ENCODE measurements at regions not wholly inside any gene's neighbourhood (a gene's known extent, or its start where the extent isn't known, plus 50 kb on each side); places are given as distances from the start of the nearest gene placed in this dataset.

- WGBS: 86% methylated on average over 5 of the region's 5 CpGs
- Histone ChIP-seq H3K4me1 (peaks cover 12% of the 10 kb centered on the region), H3K9me3 (no peaks in the 10 kb centered on the region), H3K27ac (no peak overlapping the region), H3K36me3 (no peaks in the 10 kb centered on the region), H3K4me3 (no peak overlapping the region), H3K27me3 (peaks cover 3% of the 10 kb centered on the region)
- DNase-seq (ENCODE audit: low spot score in 2 of 2): no peak
- TF ChIP-seq CTCF (IDR thresholded peaks at IDR 0.05) (no peak), EP300 (IDR thresholded peaks at IDR 0.05) (no peak), POLR2AphosphoS5 (IDR thresholded peaks at IDR 0.05) (no peak), POLR2A (IDR thresholded peaks at IDR 0.05) (no peak)
These were observed 219.0 kb upstream of the ZMIZ1 start for GRCh38 chr10:78849731-78850130.

GRCh38 chr10:78850644-78851435, 217.9 kb upstream of the ZMIZ1 start:
- Histone ChIP-seq H3K4me1 (peaks cover 12% of the 10 kb centered on the region), H3K36me3 (no peaks in the 10 kb centered on the region), H3K4me3 (no peak overlapping the region), H3K9me3 (no peaks in the 10 kb centered on the region), H3K27ac (peak overlapping the region; percentile 47), H3K27me3 (no peaks in the 10 kb centered on the region)
- WGBS: 72% methylated on average over 6 of the region's 6 CpGs
- no peak for DNase-seq (ENCODE audit: low spot score in 2 of 2)
- TF ChIP-seq POLR2AphosphoS5 (IDR thresholded peaks at IDR 0.05): no peak
- no peak for TF ChIP-seq CTCF (IDR thresholded peaks at IDR 0.05)
- TF ChIP-seq POLR2A (IDR thresholded peaks at IDR 0.05): no peak
- no peak for TF ChIP-seq EP300 (IDR thresholded peaks at IDR 0.05)

- TF ChIP-seq EP300 (IDR thresholded peaks at IDR 0.05) (no peak), POLR2AphosphoS5 (IDR thresholded peaks at IDR 0.05) (peak in 2 of 3 donors; percentile 52 to 54), CTCF (IDR thresholded peaks at IDR 0.05) (no peak), POLR2A (IDR thresholded peaks at IDR 0.05) (no peak)
- Histone ChIP-seq H3K9me3 (no peaks in the 10 kb centered on the region), H3K36me3 (no peaks in the 10 kb centered on the region), H3K27ac (peak overlapping the region; percentile 47), H3K4me1 (peaks cover 12% of the 10 kb centered on the region), H3K27me3 (no peaks in the 10 kb centered on the region), H3K4me3 (no peak overlapping the region)
- WGBS: 75% methylated on average over 4 of the region's 4 CpGs
- no peak for DNase-seq (ENCODE audit: low spot score in 2 of 2)
These were observed 217.1 kb upstream of the ZMIZ1 start for GRCh38 chr10:78851647-78852046.

DNA sequence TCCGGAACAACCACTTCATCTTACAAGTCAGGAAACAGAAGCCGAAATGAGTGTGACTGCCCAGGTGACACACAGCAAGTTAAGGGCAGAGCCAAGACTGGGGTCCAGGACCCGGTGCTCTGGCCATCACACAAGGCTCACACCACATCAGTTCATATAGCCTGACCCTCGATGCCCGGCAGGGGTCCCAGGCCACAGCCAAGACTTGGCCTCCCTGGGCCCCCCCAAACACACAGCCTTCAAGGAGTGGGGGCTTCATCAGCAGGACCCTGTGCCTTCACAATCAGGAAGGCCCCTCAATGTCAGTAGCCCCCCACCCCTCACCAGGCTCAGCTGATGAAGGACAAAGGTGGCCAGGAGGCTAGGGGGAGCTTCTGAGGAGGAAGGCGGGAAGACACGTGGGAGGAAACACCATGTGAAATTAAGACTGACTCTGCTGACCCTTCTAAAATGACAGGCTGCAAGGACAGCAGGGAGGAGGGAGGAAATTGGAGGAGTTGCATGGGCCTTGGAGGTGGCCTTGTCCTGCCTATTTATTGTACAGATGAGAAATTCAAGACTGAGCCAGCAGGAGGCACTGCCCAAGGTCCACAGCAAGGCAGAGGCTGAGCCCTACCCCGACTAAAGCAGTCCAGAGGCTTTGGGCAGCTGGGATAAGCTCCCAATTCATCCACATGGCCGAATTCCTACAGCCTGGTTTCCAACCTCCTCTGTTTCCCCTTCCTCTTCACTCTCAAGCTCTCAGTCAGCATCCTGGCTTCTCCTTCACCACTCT, 216.1 kb upstream of the ZMIZ1 start:
- Histone ChIP-seq H3K36me3 (no peaks in the 10 kb centered on the region), H3K9me3 (no peaks in the 10 kb centered on the region), H3K27me3 (no peaks in the 10 kb centered on the region), H3K4me3 (no peak overlapping the region), H3K27ac (peak overlapping the region; percentile 43), H3K4me1 (peaks cover 12% of the 10 kb centered on the region)
- no peak for TF ChIP-seq POLR2A (IDR thresholded peaks at IDR 0.05)
- no peak for TF ChIP-seq CTCF (IDR thresholded peaks at IDR 0.05)
- TF ChIP-seq POLR2AphosphoS5 (IDR thresholded peaks at IDR 0.05): no peak
- no peak for TF ChIP-seq EP300 (IDR thresholded peaks at IDR 0.05)
- no peak for DNase-seq (ENCODE audit: low spot score in 2 of 2)
- 92% methylated on average over 9 of the region's 9 CpGs for WGBS

- no peak for TF ChIP-seq POLR2A (IDR thresholded peaks at IDR 0.05)
- no peak for DNase-seq (ENCODE audit: low spot score in 2 of 2)
- peaks cover 12% of the 10 kb centered on the region for H3K4me1 ChIP-seq
- no peaks in the 10 kb centered on the region for H3K36me3 ChIP-seq
- H3K9me3 ChIP-seq: no peaks in the 10 kb centered on the region
- no peak overlapping the region for H3K27ac ChIP-seq
- no peak overlapping the region for H3K4me3 ChIP-seq
- no peaks in the 10 kb centered on the region for H3K27me3 ChIP-seq
- WGBS: 91% methylated on average over 4 of the region's 4 CpGs
These were observed 214.9 kb upstream of the ZMIZ1 start for GRCh38 chr10:78853864-78854263.

Measured in suprapubic skin (tissue), 4 donors.